ENCODE measurements at regions not wholly inside any gene's neighbourhood (a gene's known extent, or its start where the extent isn't known, plus 50 kb on each side); places are given as distances from the start of the nearest gene placed in this dataset.

DNA sequence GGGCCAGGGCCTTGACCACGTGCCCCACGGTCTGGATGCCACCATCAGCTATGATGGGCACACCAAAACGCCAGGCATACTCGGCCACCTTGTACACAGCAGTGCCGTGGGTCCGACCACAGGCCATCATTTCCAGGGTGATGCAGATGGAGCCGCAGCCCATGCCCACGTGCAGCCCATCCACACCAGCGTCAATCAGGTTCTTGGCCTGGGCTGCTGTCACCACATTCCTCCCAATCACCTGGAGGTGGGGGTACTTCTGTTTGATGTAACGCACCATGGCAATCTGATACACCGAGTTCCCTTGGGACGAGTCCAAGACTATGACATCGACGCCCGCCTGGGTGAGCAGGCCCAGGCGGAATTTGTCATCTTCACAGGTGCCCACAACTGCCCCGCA is 221.2 kb upstream of the ATP6AP2 start:
- Histone ChIP-seq H3K36me3 (no peaks in the 10 kb centered on the region), H3K4me1 (ENCODE audit: low read depth) (no peaks in the 10 kb centered on the region), H3K4me3 (no peak overlapping the region), H3K9me3 (ENCODE audit: low read depth) (no peaks in the 10 kb centered on the region), H3K27me3 (no peaks in the 10 kb centered on the region), H3K27ac (no peak overlapping the region)
- TF ChIP-seq, protein P1, sequence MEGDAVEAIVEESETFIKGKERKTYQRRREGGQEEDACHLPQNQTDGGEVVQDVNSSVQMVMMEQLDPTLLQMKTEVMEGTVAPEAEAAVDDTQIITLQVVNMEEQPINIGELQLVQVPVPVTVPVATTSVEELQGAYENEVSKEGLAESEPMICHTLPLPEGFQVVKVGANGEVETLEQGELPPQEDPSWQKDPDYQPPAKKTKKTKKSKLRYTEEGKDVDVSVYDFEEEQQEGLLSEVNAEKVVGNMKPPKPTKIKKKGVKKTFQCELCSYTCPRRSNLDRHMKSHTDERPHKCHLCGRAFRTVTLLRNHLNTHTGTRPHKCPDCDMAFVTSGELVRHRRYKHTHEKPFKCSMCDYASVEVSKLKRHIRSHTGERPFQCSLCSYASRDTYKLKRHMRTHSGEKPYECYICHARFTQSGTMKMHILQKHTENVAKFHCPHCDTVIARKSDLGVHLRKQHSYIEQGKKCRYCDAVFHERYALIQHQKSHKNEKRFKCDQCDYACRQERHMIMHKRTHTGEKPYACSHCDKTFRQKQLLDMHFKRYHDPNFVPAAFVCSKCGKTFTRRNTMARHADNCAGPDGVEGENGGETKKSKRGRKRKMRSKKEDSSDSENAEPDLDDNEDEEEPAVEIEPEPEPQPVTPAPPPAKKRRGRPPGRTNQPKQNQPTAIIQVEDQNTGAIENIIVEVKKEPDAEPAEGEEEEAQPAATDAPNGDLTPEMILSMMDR (IDR thresholded peaks at IDR 0.05; ENCODE audit: low read depth, low read length), result no peak
- DNase-seq (ENCODE audit: low read depth in 1 of 2, low spot score in 1 of 2), result no peak

DNA sequence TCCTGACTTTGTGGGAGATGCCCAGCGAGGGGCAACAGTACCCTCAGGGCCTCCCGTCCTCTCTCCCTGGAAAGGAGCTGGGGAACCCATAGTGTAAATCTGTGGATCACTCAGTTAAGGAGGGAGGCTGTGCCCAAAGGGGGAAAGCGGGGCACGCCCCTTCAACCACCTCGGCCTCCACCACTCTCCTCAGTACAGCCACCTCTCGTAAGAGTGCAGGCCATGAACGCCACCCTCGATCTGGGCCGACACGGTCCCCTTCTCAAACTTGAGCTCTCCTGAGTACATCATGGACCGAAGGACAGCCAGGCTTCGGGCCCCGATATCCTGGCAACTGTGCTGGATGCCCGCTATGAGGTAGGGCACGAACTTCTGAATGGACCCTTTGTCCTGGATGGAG is 221.8 kb upstream of the ATP6AP2 start:
- Histone ChIP-seq H3K27ac (no peak overlapping the region), H3K27me3 (no peaks in the 10 kb centered on the region), H3K4me1 (ENCODE audit: low read depth) (no peaks in the 10 kb centered on the region), H3K4me3 (no peak overlapping the region), H3K36me3 (no peaks in the 10 kb centered on the region), H3K9me3 (ENCODE audit: low read depth) (no peaks in the 10 kb centered on the region)
- DNase-seq (ENCODE audit: low read depth in 1 of 2, low spot score in 1 of 2), result no peak
- TF ChIP-seq, protein P1 (IDR thresholded peaks at IDR 0.05; ENCODE audit: low read depth, low read length), result no peak

DNA sequence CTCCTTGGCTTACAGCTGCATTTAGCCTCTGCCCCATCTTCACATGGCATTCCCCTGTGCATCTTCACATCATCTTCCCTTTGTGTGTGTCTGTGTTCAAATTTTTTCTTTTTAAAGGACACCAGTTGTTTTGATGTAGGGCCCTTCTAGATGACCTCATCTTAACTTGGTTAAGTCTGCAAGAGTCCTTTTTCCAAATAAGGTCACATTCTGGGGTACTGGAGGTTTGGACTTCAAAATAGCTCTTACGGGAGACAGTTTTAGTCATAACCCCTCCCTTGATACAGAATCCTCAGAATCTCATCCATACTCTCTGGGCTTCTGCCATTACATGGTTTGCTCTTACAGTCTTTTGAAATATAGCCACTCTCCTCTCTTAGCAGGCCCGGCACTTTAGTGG is 231.5 kb upstream of the ATP6AP2 start:
- Histone ChIP-seq H3K27ac (no peak overlapping the region), H3K27me3 (no peaks in the 10 kb centered on the region), H3K4me1 (ENCODE audit: low read depth) (no peaks in the 10 kb centered on the region), H3K4me3 (no peak overlapping the region), H3K36me3 (no peaks in the 10 kb centered on the region), H3K9me3 (ENCODE audit: low read depth) (no peaks in the 10 kb centered on the region)
- no peak for DNase-seq (ENCODE audit: low read depth in 1 of 2, low spot score in 1 of 2)
- TF ChIP-seq, protein P1 (IDR thresholded peaks at IDR 0.05; ENCODE audit: low read depth, low read length), result no peak

DNA sequence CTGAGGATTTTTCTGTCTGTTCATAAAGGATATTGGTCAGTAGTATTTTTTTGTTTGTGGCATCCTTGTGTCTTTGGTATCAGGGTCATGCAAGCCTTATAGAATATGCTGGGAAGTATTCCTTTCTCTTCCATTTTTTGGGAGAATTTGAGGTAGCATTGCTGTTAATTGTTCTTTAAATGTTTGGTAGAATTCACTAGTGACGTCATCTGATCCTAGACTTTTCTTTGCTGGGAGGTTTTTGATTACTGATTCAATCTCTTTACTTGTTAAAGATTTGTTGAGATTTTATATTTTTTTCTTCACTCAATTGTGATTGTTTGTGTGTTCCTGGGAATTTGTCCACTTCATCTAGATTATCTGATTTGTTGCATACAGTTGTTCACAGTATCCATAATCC is 234.4 kb upstream of the ATP6AP2 start:
- no peak for DNase-seq (ENCODE audit: low read depth in 1 of 2, low spot score in 1 of 2)
- H3K9me3 ChIP-seq (ENCODE audit: low read depth), result no peaks in the 10 kb centered on the region
- H3K4me3 ChIP-seq, result no peak overlapping the region
- TF ChIP-seq, protein P1 (IDR thresholded peaks at IDR 0.05; ENCODE audit: low read depth, low read length), result no peak
- H3K4me1 ChIP-seq (ENCODE audit: low read depth), result no peaks in the 10 kb centered on the region
- H3K27me3 ChIP-seq, result no peaks in the 10 kb centered on the region
- no peaks in the 10 kb centered on the region for H3K36me3 ChIP-seq
- no peak overlapping the region for H3K27ac ChIP-seq

DNA sequence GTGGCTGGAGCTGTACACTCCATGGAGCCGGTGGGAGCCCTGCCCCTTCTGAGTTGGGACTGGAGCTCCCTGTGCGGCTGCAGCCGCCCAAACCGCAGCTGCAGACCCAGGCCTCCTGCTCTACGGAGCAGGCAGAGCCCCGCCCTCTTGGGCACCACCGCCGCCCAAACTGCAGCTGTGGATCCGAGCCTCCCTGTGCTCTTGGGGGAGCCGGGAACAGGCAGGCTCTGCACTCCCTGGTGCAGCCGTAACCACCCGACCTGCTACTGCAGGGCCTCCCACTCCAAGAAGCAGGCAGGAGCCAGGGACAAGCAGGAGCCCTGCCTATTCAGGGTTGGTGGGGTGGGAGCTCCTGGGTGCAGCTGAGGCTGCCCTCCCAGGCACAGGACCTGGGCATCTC is 237.5 kb upstream of the ATP6AP2 start:
- H3K4me1 ChIP-seq (ENCODE audit: low read depth), result no peaks in the 10 kb centered on the region
- DNase-seq (ENCODE audit: low read depth in 1 of 2, low spot score in 1 of 2), result no peak
- TF ChIP-seq, protein P1 (IDR thresholded peaks at IDR 0.05; ENCODE audit: low read depth, low read length), result no peak
- H3K4me3 ChIP-seq, result no peak overlapping the region
- H3K27me3 ChIP-seq, result no peaks in the 10 kb centered on the region
- no peak overlapping the region for H3K27ac ChIP-seq
- H3K36me3 ChIP-seq, result no peaks in the 10 kb centered on the region
- H3K9me3 ChIP-seq (ENCODE audit: low read depth), result no peaks in the 10 kb centered on the region

DNA sequence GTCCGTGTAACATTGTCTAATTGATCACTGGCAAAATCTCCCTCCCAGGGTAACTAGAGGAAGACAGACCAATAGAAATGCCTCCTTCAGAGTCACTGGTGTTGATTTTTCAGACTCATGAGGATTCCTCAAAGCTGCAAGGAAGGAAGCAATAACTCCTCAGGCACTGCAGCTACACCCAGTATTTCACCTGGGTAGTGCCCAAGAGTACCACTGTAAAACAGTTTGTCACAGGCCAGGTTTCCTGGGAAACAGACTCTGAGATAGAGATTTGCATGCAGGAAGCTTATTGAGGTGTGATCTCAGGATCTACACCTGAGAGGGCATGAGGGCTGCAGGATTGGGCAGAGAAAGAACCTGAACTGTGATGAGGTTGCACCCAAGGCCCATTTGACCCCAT is 240.7 kb upstream of the ATP6AP2 start:
- no peak for DNase-seq (ENCODE audit: low read depth in 1 of 2, low spot score in 1 of 2)
- H3K36me3 ChIP-seq, result no peaks in the 10 kb centered on the region
- no peaks in the 10 kb centered on the region for H3K27me3 ChIP-seq
- no peak overlapping the region for H3K27ac ChIP-seq
- TF ChIP-seq, protein P1 (IDR thresholded peaks at IDR 0.05; ENCODE audit: low read depth, low read length), result no peak
- H3K4me1 ChIP-seq (ENCODE audit: low read depth), result no peaks in the 10 kb centered on the region
- no peak overlapping the region for H3K4me3 ChIP-seq
- H3K9me3 ChIP-seq (ENCODE audit: low read depth), result no peaks in the 10 kb centered on the region

Data from cardiac muscle cell (in vitro differentiated cells and primary cell).